Adrenal gland (tissue), 9 donors: ENCODE measurements at regions not wholly inside any gene's neighbourhood (a gene's known extent, or its start where the extent isn't known, plus 50 kb on each side); places are given as distances from the start of the nearest gene placed in this dataset.

Experiments used
- DNase-seq, 7 donors: peaks; one replicate each; pipeline ENCODE4 v3.0.0-alpha.2; 2019 to 2020
- H3K27ac ChIP-seq, 5 donors: fragments of 200-600 bp; sonication (generic) in 4 of 5; 1 replicate in 3 of 5; 2 replicates in 2 of 5; pipeline versions ENCODE4 v1.5.1 to v1.8.0; 2016 to 2020; ENCODE audit warnings: mild to moderate bottlenecking in 1 of 5
- H3K27me3 ChIP-seq: fragments of 200-600 bp; 2 replicates; pipeline ENCODE4 v1.8.0; 2021
- H3K36me3 ChIP-seq, 2 donors: fragments of 200-600 bp; replicated peaks in 1 of 2; 1 replicate in 1 of 2; 2 replicates in 1 of 2; pipeline versions ENCODE4 v1.5.1 to v1.8.0; 2018 to 2022
- H3K4me1 ChIP-seq, 2 donors: fragments of 200-600 bp; replicated peaks in 1 of 2; 1 replicate in 1 of 2; 2 replicates in 1 of 2; pipeline versions ENCODE4 v1.5.1 to v1.8.0; 2018 to 2021
- H3K4me3 ChIP-seq, 4 donors: fragments of 200-600 bp; sonication (generic) in 3 of 4; one replicate each; pipeline ENCODE4 v1.5.1; 2016 to 2018
- H3K9me3 ChIP-seq, 3 donors: fragments of 200-600 bp; sonication (generic) in 1 of 3; replicated peaks in 1 of 3; 1 replicate in 2 of 3; 2 replicates in 1 of 3; pipeline versions ENCODE4 v1.5.1 to v1.8.0; 2016 to 2021
- CTCF ChIP-seq, 6 experiments: fragments of 450-650 bp in 4 of 6; fragments of 200-600 bp in 2 of 6; sonication (generic) in 1 of 6; IDR thresholded peaks; 1 replicate in 5 of 6; 2 replicates in 1 of 6; pipeline versions ENCODE4 v1.5.1 to v1.8.0; 2016 to 2021; ENCODE audit warnings: antibody characterized with exemption in 6 of 6, mild to moderate bottlenecking in 2 of 6, moderate library complexity in 1 of 6
- POLR2A ChIP-seq, 2 donors: fragments of 450-650 bp; IDR thresholded peaks; one replicate each; pipeline ENCODE4 v1.6.1; 2017; ENCODE audit warnings: antibody characterized with exemption in 2 of 2, mild to moderate bottlenecking in 2 of 2, moderate library complexity in 1 of 2
- WGBS, 4 donors: extraction: QIAGEN DNeasy Blood & Tissue Kit in 2 of 4; methylation state at CpG; one replicate each; pipeline versions ENCODE4 v1.1.5 to v1.1.7; 2013 to 2017; 5-methylcytosine and 5-hydroxymethylcytosine counted together
- intact Hi-C, 2 donors: fragments of 100-400 bp; cut with DNase I; formaldehyde crosslinking; loops; one replicate each; pipeline versions ENCODE4 v1.14.1 to v1.15.0; 2022 to 2023
- donor health status: healthy with polysubstance abuse.
- donor health status: Bipolar disorder and iron deficiency.
- donor health status: DM: yes; HTN: yes; CAD: no.
- donor health status: DM: no; HTN: no; CAD: no.
- donor health status: DM: no; HTN: no; CAD: no.

- peaks cover 31% of the 10 kb centered on the region for H3K27me3 ChIP-seq
- H3K4me3 ChIP-seq: no peak overlapping the region
- intact Hi-C loops: no loop called here
- no peaks in the 10 kb centered on the region for H3K9me3 ChIP-seq
- no peak overlapping the region for H3K27ac ChIP-seq
- TF ChIP-seq CTCF (IDR thresholded peaks at IDR 0.05) (no peak), POLR2A (IDR thresholded peaks at IDR 0.05) (no peak)
- H3K4me1 ChIP-seq: no peaks in the 10 kb centered on the region
- no peaks in the 10 kb centered on the region for H3K36me3 ChIP-seq
- 61 to 91% (median 78%) methylated on average over 2 to 7 of the region's 7 CpGs; no CpG with 5 or more reads in 1 of the 4 donors for WGBS, 4 donors
- DNase-seq: no peak
These were observed 585.7 kb downstream of the ZNF674 start for GRCh38 chrX:45959567-45959966.

DNA sequence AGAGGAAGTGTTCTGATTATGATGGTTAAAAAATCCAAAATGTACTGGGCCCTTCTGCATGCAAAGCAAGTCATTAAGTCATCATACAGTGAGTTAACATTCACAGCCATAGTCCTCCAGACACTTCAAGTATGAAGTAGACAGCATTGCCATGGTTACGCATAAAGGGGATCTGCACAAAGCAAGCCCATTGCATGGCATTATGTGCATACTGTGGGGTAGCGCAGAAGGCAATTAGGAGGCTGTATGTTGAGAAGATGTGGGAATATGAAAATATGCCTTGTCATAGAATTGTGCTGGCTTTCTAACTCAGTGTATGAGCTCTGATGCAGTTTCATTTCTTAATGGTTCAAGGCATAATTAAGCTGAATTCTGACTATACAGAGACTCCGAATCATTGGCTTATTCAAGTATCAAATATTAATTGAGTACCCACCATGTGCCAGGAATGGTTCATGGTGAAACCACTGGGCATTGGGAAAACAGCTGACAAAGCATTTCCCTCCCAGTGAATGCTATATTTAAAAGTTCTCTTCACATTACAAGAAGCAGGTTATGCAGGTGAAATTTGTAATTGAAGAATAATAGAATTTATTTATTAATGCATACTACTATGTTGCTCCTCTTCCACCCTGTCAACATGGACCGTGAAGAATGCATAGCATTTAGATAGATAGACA is 588.9 kb downstream of the ZNF674 start:
- WGBS, 4 donors: 77 to 92% (median 82%) methylated on average over 4 of the region's 4 CpGs

GRCh38 chrX:45955661-45956060 is 589.6 kb downstream of the ZNF674 start:
- Histone ChIP-seq H3K27me3 (peaks cover 39% of the 10 kb centered on the region), H3K36me3 (no peaks in the 10 kb centered on the region), H3K27ac (no peak overlapping the region), H3K9me3 (no peaks in the 10 kb centered on the region), H3K4me3 (no peak overlapping the region), H3K4me1 (no peaks in the 10 kb centered on the region)
- intact Hi-C loops: no loop called here
- WGBS, 4 donors: 48 to 83% (median 59%) methylated on average over 1 of the region's 1 CpG
- TF ChIP-seq POLR2A (IDR thresholded peaks at IDR 0.05) (no peak), CTCF (IDR thresholded peaks at IDR 0.05) (no peak)
- no peak for DNase-seq

More for the DNA sequence above, 588.9 kb downstream of the ZNF674 start:
- H3K36me3 ChIP-seq: no peaks in the 10 kb centered on the region
- H3K4me3 ChIP-seq: no peak overlapping the region
- peaks cover 39% of the 10 kb centered on the region for H3K27me3 ChIP-seq
- no peak for DNase-seq
- no peaks in the 10 kb centered on the region for H3K9me3 ChIP-seq
- TF ChIP-seq POLR2A (IDR thresholded peaks at IDR 0.05) (no peak), CTCF (IDR thresholded peaks at IDR 0.05) (no peak)
- no peak overlapping the region for H3K27ac ChIP-seq
- intact Hi-C loops: no loop called here
- H3K4me1 ChIP-seq: no peaks in the 10 kb centered on the region

DNA sequence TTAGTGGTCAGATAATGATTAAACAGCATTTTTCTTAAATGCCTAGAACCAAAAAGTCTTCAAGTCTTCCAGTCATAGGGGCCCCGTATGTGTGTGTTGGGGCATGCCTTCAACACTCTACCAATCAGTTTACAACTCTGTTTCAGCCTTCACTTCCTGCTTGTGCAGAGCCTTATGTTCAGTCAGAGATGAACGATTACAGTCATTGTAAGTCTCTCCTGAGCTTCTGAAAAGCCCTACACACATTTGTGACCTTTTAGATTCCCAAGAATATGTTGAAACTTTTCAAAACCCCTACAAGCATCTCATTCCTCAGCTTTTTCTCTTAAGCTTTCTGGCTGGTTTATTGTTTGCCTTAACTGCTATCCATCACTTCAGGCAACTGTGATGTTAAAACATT is 591.2 kb downstream of the ZNF674 start:
- H3K27me3 ChIP-seq: peaks cover 39% of the 10 kb centered on the region
- no peak overlapping the region for H3K27ac ChIP-seq
- H3K36me3 ChIP-seq: no peaks in the 10 kb centered on the region
- DNase-seq: no peak
- 31 to 46% (median 37%) methylated on average over 2 of the region's 2 CpGs for WGBS, 4 donors
- H3K4me3 ChIP-seq: no peak overlapping the region
- H3K4me1 ChIP-seq: no peaks in the 10 kb centered on the region
- H3K9me3 ChIP-seq: no peaks in the 10 kb centered on the region
- intact Hi-C loops: no loop called here
- TF ChIP-seq CTCF (IDR thresholded peaks at IDR 0.05) (no peak), POLR2A (IDR thresholded peaks at IDR 0.05) (no peak)
